GM18507 (cell line): ENCODE measurements at regions not wholly inside any gene's neighbourhood (a gene's known extent, or its start where the extent isn't known, plus 50 kb on each side); places are given as distances from the start of the nearest gene placed in this dataset.

Experiments used
- DNase-seq: peaks from one replicate; pipeline ENCODE4 v3.0.0; 2011; ENCODE audit warnings: low read depth; ENCODE audit not compliant: insufficient read length; ENCODE audit errors: extremely low spot score
- FAIRE-seq: peaks from 2 replicates; lab custom pipeline; 2011; peaks lifted over from hg19 to GRCh38; lab: Jason Lieb, UNC

DNA sequence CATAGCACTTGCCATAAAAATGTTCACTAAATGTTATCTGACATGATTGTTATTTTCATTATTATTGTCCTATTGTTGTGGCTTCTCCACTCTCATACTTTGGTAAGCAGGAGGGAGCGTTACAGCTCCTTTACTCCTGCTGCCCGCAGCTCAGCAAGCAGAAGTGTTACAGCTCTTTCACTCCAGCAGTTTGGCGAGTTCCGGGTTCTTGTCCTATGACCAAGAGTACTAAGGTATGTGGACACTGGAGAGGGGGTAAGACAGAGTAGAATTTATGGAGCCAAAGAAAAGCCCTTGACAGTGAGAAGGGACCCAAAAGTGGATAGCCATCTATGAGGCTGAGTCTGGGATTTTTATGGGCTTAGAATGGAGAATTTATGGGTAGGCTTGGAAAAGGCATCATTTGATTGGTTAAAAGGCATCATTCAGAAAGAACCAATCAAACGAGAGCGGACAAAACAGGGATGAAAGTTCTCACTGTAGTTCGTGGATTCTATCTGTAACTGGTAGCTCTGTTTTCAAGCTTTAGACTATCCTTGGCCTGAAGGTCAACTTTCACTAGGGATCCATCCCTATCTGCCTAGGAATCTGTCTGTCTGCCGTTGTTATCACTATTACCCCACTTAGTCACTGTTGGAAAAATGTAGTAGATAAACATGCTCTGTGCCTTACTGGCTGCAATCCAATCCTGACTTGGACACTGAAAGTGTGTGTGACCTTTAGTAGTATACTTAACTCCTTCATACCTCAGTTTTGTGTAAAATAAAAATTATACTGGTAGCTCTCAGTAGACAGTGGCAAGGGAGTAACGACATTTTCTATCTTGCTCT lies 545.6 kb upstream of the LCORL start:
- no peak for DNase-seq
- FAIRE-seq, result no peak

GRCh38 chr4:18559492-18559891 lies 537.9 kb upstream of the LCORL start:
- FAIRE-seq, result no peak
- DNase-seq, result no peak

DNA sequence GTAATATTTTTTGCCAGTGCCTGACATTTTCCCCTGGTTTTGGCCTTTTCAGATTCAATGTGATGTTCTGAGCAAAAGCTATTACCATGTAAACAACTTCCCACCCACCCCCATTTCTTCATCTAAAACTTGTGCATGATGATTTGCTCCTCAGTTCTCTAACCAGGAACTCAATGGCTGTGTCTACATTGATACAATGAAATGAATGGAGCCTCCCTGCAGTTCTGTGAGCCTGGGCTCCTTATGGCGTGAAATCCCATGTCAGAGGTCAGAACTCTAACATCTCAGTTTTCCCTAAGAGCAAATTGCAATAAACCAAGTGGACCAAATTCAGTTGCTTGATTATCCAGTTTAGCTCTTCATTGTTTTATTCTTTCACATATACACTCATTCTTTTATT lies 534.8 kb upstream of the LCORL start:
- no peak for FAIRE-seq
- no peak for DNase-seq

GRCh38 chr4:18540349-18540748 lies 518.8 kb upstream of the LCORL start:
- no peak for FAIRE-seq

DNA sequence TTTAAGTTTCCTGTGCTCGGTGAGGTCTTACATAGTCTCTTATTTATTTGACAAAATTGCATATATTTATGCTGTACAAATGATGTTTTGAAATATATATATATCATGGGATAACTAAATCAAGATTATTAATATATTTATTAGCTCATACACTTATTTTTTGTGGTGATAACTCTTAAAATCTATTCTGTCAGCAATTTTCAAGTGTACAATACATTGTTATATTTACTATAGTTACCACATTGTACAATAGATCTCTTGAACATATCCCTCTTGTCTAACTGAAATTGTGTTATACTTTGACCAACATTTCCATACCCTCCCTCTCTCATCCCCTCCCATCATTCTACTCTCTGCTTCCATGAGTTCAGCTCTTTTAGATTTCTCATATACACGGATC lies 516.6 kb upstream of the LCORL start:
- DNase-seq, result no peak
- FAIRE-seq, result no peak

More at GRCh38 chr4:18540349-18540748, 518.8 kb upstream of the LCORL start:
- no peak for DNase-seq

DNA sequence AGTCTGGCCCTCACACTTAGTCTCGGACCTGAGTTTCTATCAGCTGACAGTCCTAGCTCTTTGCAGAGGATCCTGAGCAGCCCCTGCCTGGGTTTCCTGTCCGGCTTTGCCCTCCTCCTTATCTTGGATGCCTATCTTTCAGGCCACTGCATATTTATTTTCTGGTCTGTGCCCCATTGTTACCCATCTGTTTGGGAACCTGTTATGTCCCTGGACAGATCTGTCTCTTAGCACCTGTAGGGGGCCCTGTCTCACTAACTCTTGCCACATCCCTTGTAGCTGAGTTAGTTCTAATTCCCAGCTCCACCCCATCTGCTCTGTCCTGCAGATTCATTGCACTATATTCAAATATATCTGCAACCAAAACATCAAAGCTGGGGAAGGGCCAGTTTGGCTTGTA lies 514.9 kb upstream of the LCORL start:
- FAIRE-seq (no peak), DNase-seq (no peak)

- no peak for DNase-seq
- FAIRE-seq, result no peak
Measured at GRCh38 chr4:18535948-18536347, 514.4 kb upstream of the LCORL start.

DNA sequence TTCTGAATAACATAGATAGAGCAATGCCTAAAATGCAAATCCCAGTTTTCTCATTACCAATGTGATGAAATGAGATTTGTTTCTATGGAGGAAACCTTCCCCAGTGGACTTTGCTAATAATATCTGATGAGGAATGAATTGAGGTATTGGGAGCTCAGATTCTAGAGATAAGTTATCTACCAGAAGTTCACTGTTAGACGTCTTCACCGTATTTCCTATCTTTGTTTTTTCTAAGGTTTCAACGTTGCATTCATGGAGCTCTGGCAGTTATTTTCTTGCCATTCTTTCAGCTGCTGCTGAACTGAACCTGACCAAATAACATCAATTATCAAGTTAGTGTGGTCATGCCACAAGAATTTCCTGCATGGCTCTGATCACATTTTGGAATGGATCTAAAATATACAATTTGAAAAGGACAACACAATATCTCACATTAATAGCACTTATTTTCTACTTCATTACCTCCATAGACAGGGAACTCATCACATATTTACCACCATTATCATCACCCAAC lies 511.8 kb upstream of the LCORL start:
- DNase-seq (no peak), FAIRE-seq (no peak)

DNA sequence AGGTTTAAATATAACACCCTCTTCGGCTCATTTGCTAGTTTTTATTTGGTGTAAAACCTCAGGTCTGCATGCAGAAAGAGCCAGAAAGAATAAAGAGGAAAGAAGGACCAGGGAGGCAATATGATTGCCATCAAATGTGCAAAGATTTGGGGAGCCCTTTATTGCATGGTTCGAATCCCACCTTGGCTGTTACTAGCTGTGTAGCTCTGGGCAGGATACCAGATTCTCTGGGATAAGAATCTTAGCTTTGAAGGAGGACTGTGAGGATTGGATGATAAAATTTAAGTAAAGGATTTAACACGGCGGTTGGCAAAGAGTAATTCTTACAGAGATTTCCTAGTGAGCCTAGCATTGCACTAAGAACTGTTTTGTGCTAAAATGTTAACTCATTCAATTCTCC lies 510.2 kb upstream of the LCORL start:
- FAIRE-seq (no peak), DNase-seq (no peak)

GRCh38 chr4:18529482-18529881 lies 507.9 kb upstream of the LCORL start:
- FAIRE-seq (no peak), DNase-seq (no peak)

- FAIRE-seq, result no peak
- no peak for DNase-seq
Measured at GRCh38 chr4:18524667-18525066, 503.1 kb upstream of the LCORL start.

DNA sequence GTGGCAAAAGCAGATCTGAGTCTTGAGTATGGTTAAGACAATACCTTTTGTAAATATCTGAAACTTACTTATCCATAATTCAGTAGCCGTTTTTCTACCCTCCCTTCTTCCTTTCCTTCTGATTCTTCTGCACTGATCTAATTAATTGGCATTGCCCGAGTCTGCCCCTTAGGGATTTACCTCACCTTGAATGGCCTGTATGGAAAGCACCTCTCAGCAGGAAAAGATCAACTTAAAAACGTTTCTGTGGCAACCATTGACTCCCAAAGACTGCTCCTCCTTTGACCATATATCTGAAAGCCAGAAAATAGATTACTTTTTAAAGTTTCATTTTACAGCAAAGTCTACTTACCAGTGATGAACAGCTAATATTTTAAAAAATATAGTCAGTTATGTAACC lies 496.5 kb upstream of the LCORL start:
- no peak for DNase-seq
- FAIRE-seq, result no peak

DNA sequence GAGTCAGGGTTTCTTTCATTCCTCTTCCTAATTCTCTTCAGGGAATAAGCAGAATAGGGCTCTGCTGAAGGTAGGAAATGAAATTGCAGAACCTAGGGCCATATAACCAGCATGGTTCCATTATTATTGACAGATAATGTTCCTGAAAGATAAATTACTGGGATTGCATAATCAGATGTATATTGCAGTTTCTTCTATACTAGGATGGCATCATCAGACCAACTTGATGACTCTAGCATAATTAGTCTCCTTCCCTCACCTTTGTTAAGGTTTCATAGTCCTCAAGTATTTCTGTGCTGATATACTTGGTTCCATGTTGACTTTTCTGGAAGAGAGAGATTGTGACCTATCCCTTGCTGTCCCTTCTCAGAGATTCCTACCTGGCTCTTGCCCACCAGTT lies 492.3 kb upstream of the LCORL start:
- DNase-seq, result no peak
- no peak for FAIRE-seq

- no peak for FAIRE-seq
- DNase-seq, result no peak
Measured at GRCh38 chr4:18512718-18513117, 491.2 kb upstream of the LCORL start.

DNA sequence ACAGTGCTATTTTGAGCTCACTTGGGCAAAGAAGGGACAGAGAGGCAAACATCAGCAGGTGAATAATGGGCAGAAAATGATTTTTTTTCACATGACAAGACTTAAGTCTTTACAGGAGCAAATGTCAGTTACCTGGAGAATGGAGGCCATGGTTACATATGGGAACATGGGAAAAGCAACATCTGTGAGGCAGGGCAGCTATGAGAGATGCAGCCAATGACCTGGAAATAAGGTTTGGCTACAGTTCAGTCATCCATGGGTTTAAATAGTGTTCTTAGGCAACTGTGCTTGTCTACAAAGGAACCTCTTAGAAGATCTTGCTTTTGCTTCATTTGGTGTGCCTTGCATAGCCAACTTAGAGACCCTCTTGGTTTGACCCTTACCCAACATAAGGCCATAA lies 490.2 kb upstream of the LCORL start:
- no peak for FAIRE-seq
- DNase-seq, result no peak

DNA sequence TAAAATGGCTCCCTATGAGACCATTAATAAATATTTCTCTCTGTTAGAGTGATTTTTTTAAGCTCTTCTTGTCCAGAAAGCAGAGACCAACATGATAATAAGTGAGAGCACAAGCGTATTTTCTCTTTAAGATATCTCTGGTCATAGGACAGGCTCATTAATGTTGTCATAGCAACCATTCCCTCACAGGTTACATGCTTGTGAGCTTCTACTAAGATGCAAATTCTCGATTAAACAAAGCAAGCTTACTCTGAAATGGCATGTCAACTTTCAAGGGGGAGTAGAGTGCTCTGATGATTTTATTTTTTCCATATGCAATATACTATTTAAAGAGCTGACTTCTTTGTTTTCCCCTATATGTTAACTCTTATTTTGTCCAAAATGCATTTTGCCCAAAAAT lies 487.2 kb upstream of the LCORL start:
- no peak for FAIRE-seq
- DNase-seq, result no peak

DNA sequence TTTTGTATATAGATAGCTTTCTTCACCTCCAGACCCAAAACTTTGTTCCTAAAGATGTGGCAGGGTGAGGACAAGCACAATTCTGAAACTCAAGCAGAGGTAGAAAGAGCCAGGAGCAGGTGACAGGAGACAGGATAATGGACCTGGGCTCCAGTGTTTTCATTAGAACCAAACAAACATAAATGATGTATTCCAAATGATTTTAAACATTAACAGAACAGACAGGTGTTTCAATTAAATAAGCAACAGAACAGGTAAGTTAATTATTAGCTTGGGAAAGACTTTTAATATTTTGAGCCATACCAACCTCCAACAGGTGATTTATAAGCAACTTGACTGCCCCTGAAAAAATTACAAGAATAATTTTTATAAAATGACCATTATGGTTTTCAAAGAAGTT lies 459.4 kb upstream of the LCORL start:
- DNase-seq (no peak), FAIRE-seq (no peak)

DNA sequence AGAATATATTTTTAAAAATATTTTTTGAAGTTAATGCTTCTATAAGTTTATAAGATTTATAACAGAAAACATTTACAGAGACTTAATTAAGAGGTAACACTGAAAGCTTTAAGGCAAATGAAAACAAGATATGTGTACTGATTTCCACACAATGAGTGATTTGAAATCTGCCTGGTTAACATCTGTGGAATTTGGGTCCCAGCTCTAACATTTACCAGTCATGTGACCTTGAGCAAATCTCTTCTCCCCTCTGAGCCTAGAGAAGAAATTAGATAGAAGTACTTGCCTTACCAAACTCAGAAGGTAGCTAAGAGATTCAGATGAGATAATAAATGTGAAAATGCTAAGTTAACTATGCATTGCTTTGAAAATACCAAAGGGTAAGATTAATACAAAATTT lies 458.8 kb upstream of the LCORL start:
- DNase-seq (no peak), FAIRE-seq (no peak)

- no peak for DNase-seq
- no peak for FAIRE-seq
Measured at GRCh38 chr4:18479825-18480224, 458.3 kb upstream of the LCORL start.

DNA sequence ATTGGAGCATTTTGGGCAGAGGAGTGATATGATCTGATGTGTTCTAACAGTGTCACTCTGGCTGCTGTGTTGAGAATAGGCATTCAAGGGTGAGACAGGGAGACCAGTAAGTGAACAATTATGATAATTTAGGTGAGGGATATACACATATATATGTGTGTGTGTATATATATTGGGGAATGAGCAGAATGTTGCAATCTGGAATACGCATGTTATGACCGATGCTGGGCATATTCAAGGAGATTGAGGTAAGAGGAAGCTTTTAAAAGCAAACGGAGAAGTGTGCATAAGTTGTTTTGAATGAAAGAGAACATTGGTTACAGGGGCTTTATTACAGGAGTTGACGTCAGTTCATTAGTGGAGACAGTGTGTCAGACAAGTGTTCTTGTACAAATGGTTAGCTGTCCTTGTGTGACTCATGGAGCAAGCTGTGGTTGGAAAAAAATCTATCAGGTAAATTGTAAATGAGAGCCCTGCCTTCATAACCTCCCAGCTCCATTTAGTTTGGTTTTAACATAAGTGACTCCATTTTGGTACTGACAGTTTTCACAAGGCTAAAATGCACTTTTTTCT lies 442.5 kb upstream of the LCORL start:
- DNase-seq (no peak), FAIRE-seq (no peak)

DNA sequence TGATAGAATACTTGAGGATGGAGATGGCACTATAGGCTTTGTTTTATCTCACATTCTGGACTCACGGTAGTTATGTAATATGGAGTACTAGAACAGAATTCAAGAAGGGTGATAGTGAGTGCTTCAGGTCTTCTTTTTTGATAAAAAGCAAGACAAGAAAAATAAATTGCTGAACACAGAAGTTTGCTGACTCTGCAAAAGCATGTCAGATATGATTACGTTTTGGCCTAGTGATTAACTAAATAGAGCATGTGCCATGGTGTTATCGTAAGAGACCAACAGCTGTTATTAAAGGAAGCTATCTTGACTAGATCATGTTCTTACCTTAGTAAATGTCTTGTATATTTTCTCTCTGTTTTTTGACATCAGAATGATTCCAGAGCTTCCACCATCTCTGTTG lies 436.9 kb upstream of the LCORL start:
- DNase-seq, result no peak

More for the DNA sequence above, 436.9 kb upstream of the LCORL start:
- FAIRE-seq, result no peak
